Naive thymus-derived CD4-positive, alpha-beta T cell (primary cell): ENCODE measurements at regions not wholly inside any gene's neighbourhood (a gene's known extent, or its start where the extent isn't known, plus 50 kb on each side); places are given as distances from the start of the nearest gene placed in this dataset.
A peak's percentile ranks its signal among the peaks of the same experiment; 100 is the strongest.

ENCODE experiments used
- ATAC-seq: fragments of 150-1000 bp; cut with Tn5 transposase; 2 replicates; pipeline ENCODE4 v1.10.0; 2021; ENCODE audit warnings: mild to moderate bottlenecking, moderate library complexity
- CTCF ChIA-PET: fragments of 350-600 bp; sonication (Branson Sonifier 250); formaldehyde crosslinking; loops from one replicate; lab custom pipeline; 2021; ENCODE audit warnings: antibody characterized with exemption; lab: Charles Lee
- POLR2A ChIA-PET: fragments of 350-600 bp; sonication (Branson Sonifier 250); formaldehyde crosslinking; loops from one replicate; lab custom pipeline; 2021; ENCODE audit warnings: antibody characterized with exemption, inconsistent platforms; lab: Charles Lee
- DNase-seq, 9 donors: peaks; one replicate each; pipeline versions ENCODE4 v3.0.0 to v3.0.0-alpha.2; 2020 to 2022; ENCODE audit warnings: mixed read lengths in 1 of 9
- H3K27ac ChIP-seq: one replicate; pipeline ENCODE4 v1.7.0; 2013; ENCODE audit warnings: mild to moderate bottlenecking, low read depth, low read length, moderate library complexity
- H3K27me3 ChIP-seq, 2 donors: one replicate each; pipeline ENCODE4 v1.7.0; 2013; ENCODE audit warnings: low read length in 2 of 2, mild to moderate bottlenecking in 2 of 2, moderate library complexity in 2 of 2; ENCODE audit not compliant: control insufficient read depth in 2 of 2, insufficient read depth in 2 of 2
- H3K36me3 ChIP-seq, 3 experiments: 1 replicate in 2 of 3; 2 replicates in 1 of 3; pipeline ENCODE4 v1.7.0; 2013; ENCODE audit warnings: low read length in 3 of 3, mild to moderate bottlenecking in 3 of 3, moderate library complexity in 1 of 3; ENCODE audit not compliant: insufficient read depth in 3 of 3, control insufficient read depth in 2 of 3
- H3K4me1 ChIP-seq, 2 donors: one replicate each; pipeline ENCODE4 v1.7.0; 2013; ENCODE audit warnings: low read length in 2 of 2, mild to moderate bottlenecking in 2 of 2, moderate library complexity in 1 of 2; ENCODE audit not compliant: control insufficient read depth in 2 of 2, insufficient read depth in 2 of 2
- H3K4me3 ChIP-seq: 2 replicates; pipeline ENCODE4 v1.7.0; 2013; ENCODE audit warnings: mild to moderate bottlenecking, low read length
- H3K9me3 ChIP-seq, 3 experiments: 1 replicate in 2 of 3; 2 replicates in 1 of 3; pipeline ENCODE4 v1.7.0; 2013; ENCODE audit warnings: low read length in 3 of 3; ENCODE audit not compliant: control insufficient read depth in 2 of 3
- H3K27ac Mint-ChIP-seq, 9 donors: one replicate each; pipeline ENCODE4 v1.8.0; 2020 to 2022; ENCODE audit warnings: mixed read lengths in 9 of 9, mild to moderate bottlenecking in 8 of 9, moderate library complexity in 5 of 9, inconsistent platforms in 2 of 9
- H3K27me3 Mint-ChIP-seq, 5 donors: one replicate each; pipeline ENCODE4 v1.8.0; 2021 to 2022; ENCODE audit warnings: mixed read lengths in 5 of 5, mild to moderate bottlenecking in 1 of 5
- H3K36me3 Mint-ChIP-seq, 5 donors: one replicate each; pipeline ENCODE4 v1.8.0; 2020 to 2022; ENCODE audit warnings: mixed read lengths in 5 of 5, mild to moderate bottlenecking in 3 of 5, inconsistent platforms in 1 of 5
- H3K4me1 Mint-ChIP-seq, 7 donors: one replicate each; pipeline ENCODE4 v1.8.0; 2020 to 2022; ENCODE audit warnings: mixed read lengths in 7 of 7, mild to moderate bottlenecking in 3 of 7, inconsistent platforms in 1 of 7
- H3K4me3 Mint-ChIP-seq, 10 donors: one replicate each; pipeline ENCODE4 v1.8.0; 2020 to 2022; ENCODE audit warnings: mild to moderate bottlenecking in 10 of 10, mixed read lengths in 10 of 10, moderate library complexity in 6 of 10, inconsistent platforms in 2 of 10
- H3K9me3 Mint-ChIP-seq, 11 donors: one replicate each; pipeline ENCODE4 v1.8.0; 2020 to 2022; ENCODE audit warnings: mixed read lengths in 11 of 11, mild to moderate bottlenecking in 4 of 11, inconsistent platforms in 1 of 11, moderate library complexity in 1 of 11
- intact Hi-C, 2 donors: fragments of 100-400 bp; cut with micrococcal nuclease; formaldehyde crosslinking; loops; one replicate each; pipeline ENCODE4 v1.15.1; 2023

DNA sequence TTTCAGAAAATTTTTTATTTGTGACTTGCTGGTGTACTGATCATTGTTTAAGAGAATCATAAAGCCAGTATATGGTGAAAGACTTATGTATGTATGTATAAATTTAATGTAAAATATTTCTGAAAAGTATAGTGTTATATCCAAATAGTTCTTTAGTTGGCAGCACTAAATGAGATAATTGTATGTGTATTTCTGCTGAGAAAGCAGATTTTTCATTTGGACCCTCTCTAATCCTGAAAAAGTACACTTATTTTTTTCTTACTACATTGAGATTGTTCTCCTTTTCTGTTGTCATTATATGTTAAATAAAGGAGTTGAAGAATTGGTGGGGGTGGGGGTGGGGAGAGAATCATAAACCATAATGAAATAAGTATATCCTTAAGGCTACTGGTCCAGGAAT, 324.9 kb upstream of the SUCLG2 start:
- ChIA-PET CTCF (no interaction called here), POLR2A (no interaction called here)
- Histone ChIP-seq H3K27me3 (no peaks in the 10 kb centered on the region), H3K9me3 (no peaks in the 10 kb centered on the region), H3K4me1 (no peaks in the 10 kb centered on the region), H3K27ac (no peak overlapping the region), H3K4me3 (no peak overlapping the region), H3K36me3 (no peaks in the 10 kb centered on the region)
- ATAC-seq (no peak), DNase-seq (no peak)
- no peaks in the 10 kb centered on the region for H3K36me3 Mint-ChIP-seq
- H3K9me3 Mint-ChIP-seq = peaks cover 0 to 2% (median 0%) of the 10 kb centered on the region in 11 donors
- no peak overlapping the region for H3K4me3 Mint-ChIP-seq
- no peaks in the 10 kb centered on the region for H3K27me3 Mint-ChIP-seq
- H3K4me1 Mint-ChIP-seq = peaks cover 0 to 2% (median 0%) of the 10 kb centered on the region in 7 donors
- intact Hi-C loops = no loop called here
- no peak overlapping the region for H3K27ac Mint-ChIP-seq

DNA sequence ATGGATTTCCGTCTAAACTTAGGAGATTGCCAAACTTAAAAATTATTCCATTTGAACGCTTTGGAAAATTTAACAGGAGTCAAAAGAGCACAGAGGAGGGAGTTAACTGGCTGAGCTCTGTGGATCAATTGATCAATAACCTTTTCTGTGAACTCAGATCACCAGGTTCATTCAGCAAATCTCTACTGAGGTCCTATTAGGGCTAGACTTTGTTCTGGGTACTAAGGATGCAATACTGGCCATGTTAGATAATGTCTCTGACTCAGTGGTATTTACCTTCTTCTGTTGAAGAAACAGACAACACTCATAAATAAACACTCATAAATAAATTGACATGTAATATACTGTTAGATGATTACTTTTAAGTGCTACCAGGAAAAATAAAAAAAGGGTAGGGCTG, 323.4 kb upstream of the SUCLG2 start:
- no peaks in the 10 kb centered on the region for H3K9me3 ChIP-seq
- DNase-seq (no peak), ATAC-seq (no peak)
- no peaks in the 10 kb centered on the region for H3K27me3 Mint-ChIP-seq
- H3K27ac ChIP-seq = no peak overlapping the region
- CTCF ChIA-PET = interaction anchor here (1.0 kb wide), 1 partner anchor 864 kb away, joined by 3 read pairs; no protein-coding TSS in a partner anchor
- no peak overlapping the region for H3K4me3 Mint-ChIP-seq
- no peak overlapping the region for H3K4me3 ChIP-seq
- intact Hi-C loops = no loop called here
- POLR2A ChIA-PET = no interaction called here
- peaks cover 0 to 2% (median 0%) of the 10 kb centered on the region in 7 donors for H3K4me1 Mint-ChIP-seq
- H3K9me3 Mint-ChIP-seq = peaks cover 0 to 5% (median 0%) of the 10 kb centered on the region in 11 donors
- H3K27me3 ChIP-seq = no peaks in the 10 kb centered on the region
- no peaks in the 10 kb centered on the region for H3K36me3 ChIP-seq
- H3K4me1 ChIP-seq = no peaks in the 10 kb centered on the region
- no peaks in the 10 kb centered on the region for H3K36me3 Mint-ChIP-seq
- no peak overlapping the region for H3K27ac Mint-ChIP-seq

DNA sequence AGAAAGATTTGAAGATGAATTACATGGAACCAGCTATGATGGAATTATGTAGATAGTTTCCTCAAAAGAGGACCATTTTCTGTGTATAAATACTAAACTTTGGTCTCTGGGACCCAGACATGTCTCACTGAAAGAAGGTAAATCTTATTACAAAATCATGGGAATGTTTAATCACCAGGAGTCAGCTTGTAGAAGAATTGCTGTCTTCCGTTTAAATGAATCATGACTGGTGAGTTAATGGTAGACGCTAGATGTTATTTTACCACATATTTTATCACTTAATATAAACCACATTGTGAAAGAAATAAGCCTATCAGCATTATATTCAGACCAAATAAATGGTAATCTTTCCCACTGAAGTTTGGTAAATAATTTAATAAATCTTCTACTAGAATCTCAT, 322.3 kb upstream of the SUCLG2 start:
- CTCF ChIA-PET = no interaction called here
- Mint-ChIP-seq H3K27ac (no peak overlapping the region), H3K4me1 (peaks cover 0 to 2% (median 0%) of the 10 kb centered on the region in 7 donors), H3K36me3 (no peaks in the 10 kb centered on the region), H3K4me3 (no peak overlapping the region), H3K27me3 (no peaks in the 10 kb centered on the region), H3K9me3 (peaks cover 0 to 6% (median 0%) of the 10 kb centered on the region in 11 donors)
- no peaks in the 10 kb centered on the region for H3K9me3 ChIP-seq
- H3K4me1 ChIP-seq = no peaks in the 10 kb centered on the region
- DNase-seq (no peak), ATAC-seq (no peak)
- no peaks in the 10 kb centered on the region for H3K36me3 ChIP-seq
- no peaks in the 10 kb centered on the region for H3K27me3 ChIP-seq
- intact Hi-C loops = no loop called here
- no peak overlapping the region for H3K27ac ChIP-seq
- H3K4me3 ChIP-seq = no peak overlapping the region
- POLR2A ChIA-PET = no interaction called here

DNA sequence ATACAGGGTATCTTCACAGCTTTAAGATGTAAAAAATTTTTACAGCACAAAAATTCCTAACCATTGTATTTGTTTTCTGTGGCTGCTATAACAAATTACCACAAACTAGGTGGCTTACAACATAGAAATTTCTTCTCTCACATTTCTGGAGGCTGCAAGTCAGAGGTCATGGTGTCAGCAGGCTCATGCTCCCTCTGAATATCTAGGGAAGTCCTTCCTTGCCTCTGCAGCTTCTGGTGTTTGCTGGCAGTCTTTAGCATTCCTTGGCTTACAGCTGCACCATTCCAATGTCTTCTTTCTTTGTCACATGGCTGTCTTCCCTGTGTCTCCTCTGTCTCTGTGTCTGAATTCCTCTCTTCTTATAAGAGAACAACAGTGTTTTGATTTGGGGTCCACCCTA, 310.2 kb upstream of the SUCLG2 start:
- Histone ChIP-seq H3K36me3 (no peaks in the 10 kb centered on the region), H3K9me3 (no peaks in the 10 kb centered on the region), H3K27ac (no peak overlapping the region), H3K4me1 (no peaks in the 10 kb centered on the region), H3K4me3 (no peak overlapping the region), H3K27me3 (no peaks in the 10 kb centered on the region)
- H3K27me3 Mint-ChIP-seq = no peaks in the 10 kb centered on the region
- no peak overlapping the region for H3K4me3 Mint-ChIP-seq
- peaks cover 3 to 18% (median 8%) of the 10 kb centered on the region in 11 donors for H3K9me3 Mint-ChIP-seq
- CTCF ChIA-PET = no interaction called here
- intact Hi-C loops = no loop called here
- ATAC-seq = no peak
- H3K36me3 Mint-ChIP-seq = peaks cover 0 to 7% (median 0%) of the 10 kb centered on the region in 5 donors
- DNase-seq = no peak
- H3K27ac Mint-ChIP-seq = no peak overlapping the region
- peaks cover 0 to 7% (median 5%) of the 10 kb centered on the region in 7 donors for H3K4me1 Mint-ChIP-seq
- POLR2A ChIA-PET = no interaction called here

DNA sequence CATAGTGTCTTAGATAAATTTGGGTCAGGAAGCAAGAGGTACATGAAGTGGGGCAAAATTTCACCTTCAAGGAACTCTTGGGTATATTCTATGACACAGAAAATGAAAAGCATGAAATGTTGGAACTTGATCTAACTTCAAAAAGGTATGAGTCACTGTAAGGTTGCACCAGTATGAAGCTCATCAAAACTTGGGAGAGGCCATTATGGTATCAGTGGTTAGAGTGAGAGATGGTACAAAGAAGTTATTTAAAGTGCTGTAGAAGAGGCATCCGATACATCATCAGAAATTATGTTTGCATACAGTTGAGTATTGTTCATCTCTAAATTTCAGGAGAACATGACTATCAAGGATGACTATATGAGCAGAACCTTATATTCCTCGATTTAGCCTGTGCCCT, 302.9 kb upstream of the SUCLG2 start:
- Mint-ChIP-seq H3K27me3 (no peaks in the 10 kb centered on the region), H3K9me3 (peaks cover 0 to 25% (median 12%) of the 10 kb centered on the region in 11 donors), H3K4me3 (no peak overlapping the region), H3K36me3 (peaks cover 0 to 4% (median 4%) of the 10 kb centered on the region in 5 donors), H3K27ac (no peak overlapping the region), H3K4me1 (peaks cover 0 to 25% (median 7%) of the 10 kb centered on the region in 7 donors)
- ChIA-PET POLR2A (interaction anchor here (1.4 kb wide), 1 partner anchor 9 kb away, joined by 4 read pairs; no protein-coding TSS in a partner anchor), CTCF (interaction anchor here (0.6 to 1.1 kb wide), 2 partner anchors 16 to 64 kb away, joined by 3 to 4 read pairs; no protein-coding TSS in a partner anchor)
- Histone ChIP-seq H3K4me1 (no peaks in the 10 kb centered on the region), H3K27ac (no peak overlapping the region), H3K4me3 (no peak overlapping the region), H3K36me3 (no peaks in the 10 kb centered on the region), H3K27me3 (no peaks in the 10 kb centered on the region), H3K9me3 (no peaks in the 10 kb centered on the region)
- intact Hi-C loops = no loop called here
- DNase-seq (no peak), ATAC-seq (no peak)

DNA sequence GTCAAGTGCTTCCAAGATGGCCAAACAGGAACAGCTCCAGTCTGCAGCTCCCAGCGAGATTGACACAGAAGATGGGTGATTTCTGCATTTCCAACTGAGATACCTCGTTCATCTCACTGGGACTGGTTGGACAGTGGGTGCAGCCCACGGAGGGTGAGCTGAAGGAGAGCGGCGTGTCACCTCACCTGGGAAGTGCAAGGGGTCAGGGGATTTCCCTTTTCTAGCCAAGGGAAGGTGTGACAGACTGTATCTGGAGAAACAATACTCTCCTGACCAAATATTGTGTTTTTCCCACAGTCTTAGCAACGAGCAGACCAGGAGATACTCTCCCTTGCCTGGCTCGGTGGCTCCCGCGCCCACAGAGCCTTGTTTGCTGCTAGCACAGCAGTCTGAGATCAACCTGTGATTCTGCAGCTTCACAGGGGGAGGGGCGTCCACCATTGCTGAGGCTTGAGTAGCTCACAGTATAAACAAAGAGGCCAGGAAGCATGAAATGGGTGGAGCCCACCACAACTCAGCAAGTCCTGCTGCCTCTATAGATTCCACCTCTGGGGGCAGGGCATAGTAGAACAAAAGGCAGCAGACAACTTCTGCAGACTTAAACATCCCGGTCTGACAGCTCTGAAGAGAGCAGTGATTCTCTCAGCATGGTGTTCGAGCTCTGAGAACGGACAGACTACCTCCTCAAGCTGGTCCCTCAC, 293.5 kb upstream of the SUCLG2 start:
- peak overlapping the region; percentile 76 to 97 (median 91) for H3K27ac Mint-ChIP-seq
- H3K36me3 Mint-ChIP-seq = peaks cover 2 to 18% (median 12%) of the 10 kb centered on the region in 5 donors
- DNase-seq (peak in 8 of 9 donors; percentile 25 to 92 (median 84)), ATAC-seq (peak; percentile 97)
- H3K4me1 ChIP-seq = peaks cover 6 to 26% of the 10 kb centered on the region in 2 donors
- peaks cover 4 to 54% (median 16%) of the 10 kb centered on the region in 11 donors for H3K9me3 Mint-ChIP-seq
- ChIA-PET CTCF (interaction anchor here (0.7 to 2.3 kb wide), 7 partner anchors 9 to 332 kb away, joined by 3 to 9 read pairs (median 5); no protein-coding TSS in a partner anchor), POLR2A (interaction anchor here (0.6 to 1.8 kb wide), 11 partner anchors 9 to 567 kb away, joined by 3 to 6 read pairs (median 3); no protein-coding TSS in a partner anchor)
- H3K9me3 ChIP-seq = no peaks in the 10 kb centered on the region
- H3K4me3 ChIP-seq = peak overlapping the region; percentile 40
- H3K36me3 ChIP-seq = no peaks in the 10 kb centered on the region
- peaks cover 11 to 54% (median 39%) of the 10 kb centered on the region in 7 donors for H3K4me1 Mint-ChIP-seq
- peak overlapping the region; percentile 76 to 92 (median 83) for H3K4me3 Mint-ChIP-seq
- peak overlapping the region; percentile 38 for H3K27ac ChIP-seq
- H3K27me3 Mint-ChIP-seq = no peaks in the 10 kb centered on the region
- no peaks in the 10 kb centered on the region for H3K27me3 ChIP-seq
- intact Hi-C loops = loop anchor here (1.0 to 10.0 kb wide), 13 partner anchors 8 to 1446 kb away; partner anchors contain the start of genes KBTBD8 (in 1 of the 2), LRIG1 (in 1 of the 2) and SUCLG2 (in 1 of the 2)
